Stimulated activated naive CD4-positive, alpha-beta T cell (primary cell): ENCODE measurements at regions not wholly inside any gene's neighbourhood (a gene's known extent, or its start where the extent isn't known, plus 50 kb on each side); places are given as distances from the start of the nearest gene placed in this dataset.
"Not testable (repeated sequence)": the region's sequence is repeated elsewhere in the genome, so short reads cannot be mapped to it uniquely, and the experiment has no call there.

Source experiments
- DNase-seq, 6 experiments: peaks; one replicate each; lab custom pipeline; 2025; lab: John Stamatoyannopoulos, UW

DNA sequence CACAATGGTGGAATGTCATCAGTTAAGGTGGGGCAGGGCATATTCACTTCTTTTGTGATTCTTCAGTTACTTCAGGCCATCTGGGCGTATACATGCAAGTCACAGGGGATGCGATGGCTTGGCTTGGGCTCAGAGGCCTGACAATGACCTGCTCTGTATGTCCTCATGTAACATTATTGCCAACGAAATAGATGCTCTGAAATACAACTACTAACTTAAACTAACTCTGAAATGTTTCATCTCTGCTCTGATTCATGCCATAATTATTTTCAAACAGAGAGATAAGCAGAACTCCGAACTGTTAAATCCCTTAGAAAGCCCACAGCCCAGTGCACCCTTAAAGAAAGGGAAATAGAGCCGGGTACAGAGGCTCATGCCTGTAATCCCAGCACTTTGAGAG lies 832.7 kb upstream of the PRKX start:
- DNase-seq: not testable (repeated sequence)

DNA sequence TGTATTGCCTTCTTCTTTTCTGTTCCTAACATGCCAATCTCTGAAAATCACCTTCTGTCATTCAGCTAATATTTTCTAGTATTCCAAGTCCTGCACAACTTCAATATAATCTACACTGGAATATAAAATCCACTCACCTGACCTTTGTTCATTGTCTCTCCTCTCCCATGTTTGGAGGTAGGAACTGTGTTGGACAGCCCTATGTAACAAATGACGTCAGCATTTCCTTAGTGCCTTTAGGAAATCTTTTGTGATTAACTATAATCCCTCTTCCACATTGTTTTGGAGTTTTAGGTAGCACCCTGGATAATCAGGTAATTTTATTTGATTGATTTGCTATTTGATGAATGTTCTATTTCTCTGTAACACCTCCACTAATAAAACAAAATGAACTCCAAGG lies 814.8 kb upstream of the PRKX start:
- no peak for DNase-seq

GRCh38 chrX:4485912-4486311 lies 772.5 kb upstream of the PRKX start:
- no peak for DNase-seq

GRCh38 chrX:4484266-4484665 lies 770.8 kb upstream of the PRKX start:
- DNase-seq: no peak

DNA sequence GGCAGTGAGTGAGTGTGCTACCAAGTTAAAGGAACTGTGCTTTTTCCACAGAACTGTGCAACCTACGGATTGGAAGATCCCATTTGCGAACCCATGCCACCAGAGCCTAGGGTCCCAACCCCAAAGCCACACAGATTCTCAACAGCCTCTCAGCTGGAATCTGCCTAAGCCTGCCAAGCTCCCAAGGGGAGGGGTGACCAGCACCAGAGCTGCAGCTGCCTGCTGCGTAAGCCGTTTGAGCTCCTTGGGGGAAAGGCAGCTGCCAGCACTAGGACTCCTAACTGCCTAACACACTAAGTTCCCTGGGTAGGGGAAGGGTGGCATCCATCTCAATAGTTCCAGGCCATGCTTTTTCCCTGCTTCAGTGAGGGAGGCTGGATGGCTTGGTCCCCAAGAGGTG lies 738.1 kb upstream of the PRKX start:
- no peak for DNase-seq

DNA sequence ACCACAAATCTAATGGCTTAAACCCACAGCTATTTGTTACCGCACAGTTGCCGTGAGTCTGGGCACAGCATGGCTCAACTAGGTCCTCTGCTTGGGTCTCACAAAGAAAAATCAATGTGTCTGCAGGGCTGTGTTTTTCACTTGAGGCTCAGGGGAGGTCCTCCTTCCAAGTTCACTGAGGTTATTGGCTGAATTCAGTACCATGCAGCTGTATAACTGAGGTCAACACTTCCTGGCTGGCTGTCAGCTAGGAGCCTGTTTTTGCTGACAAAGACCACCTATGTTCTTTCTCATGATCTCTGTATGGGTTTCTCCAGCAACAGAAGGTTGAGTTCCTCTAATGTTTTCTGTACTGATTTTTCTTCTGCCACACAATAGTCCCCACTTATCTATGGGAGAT lies 736.7 kb upstream of the PRKX start:
- DNase-seq: no peak

- no peak for DNase-seq
Observed at GRCh38 chrX:4435905-4436304, 722.5 kb upstream of the PRKX start.

DNA sequence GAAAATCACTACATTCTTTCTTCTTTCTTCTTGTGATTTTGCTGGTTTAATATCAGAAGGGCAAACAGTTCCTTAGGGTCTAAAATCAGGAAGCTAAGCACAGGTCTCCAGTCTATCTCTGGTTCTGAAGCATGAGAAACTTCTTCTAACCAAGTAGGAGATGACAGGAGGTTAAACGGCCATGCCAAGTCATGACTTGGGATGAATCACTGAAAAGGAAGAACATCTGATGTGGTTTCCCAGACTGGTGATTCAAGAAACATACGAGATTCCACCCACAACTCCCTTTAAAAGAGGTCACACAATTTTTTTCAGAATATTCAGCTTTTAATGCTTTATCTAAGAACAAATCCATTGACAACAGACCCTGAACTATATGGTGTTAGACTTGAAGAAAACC lies 684.0 kb upstream of the PRKX start:
- no peak for DNase-seq

GRCh38 chrX:4382273-4382672 lies 668.8 kb upstream of the PRKX start:
- no peak for DNase-seq

- DNase-seq: no peak
Observed at GRCh38 chrX:4380710-4381109, 667.3 kb upstream of the PRKX start.

DNA sequence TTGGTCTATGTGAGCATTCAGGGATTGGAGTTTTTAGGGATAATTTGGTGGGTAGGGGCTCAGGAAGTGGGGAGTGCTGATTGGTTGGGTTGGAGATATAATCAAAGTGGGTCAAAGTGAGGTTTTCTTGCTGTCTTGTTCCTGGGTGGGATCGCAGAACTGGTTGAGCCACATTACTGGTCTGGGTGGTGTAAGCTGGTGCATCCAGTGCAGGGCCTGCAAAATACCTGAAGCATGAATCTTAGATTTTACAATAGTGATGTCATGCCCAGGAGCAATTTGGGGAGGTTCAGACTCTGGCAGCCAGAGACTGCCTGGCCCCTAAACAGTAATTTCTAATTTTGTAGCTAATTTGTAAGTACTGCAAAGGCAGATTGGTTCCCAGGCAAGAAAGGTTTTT lies 665.6 kb upstream of the PRKX start:
- DNase-seq: no peak

GRCh38 chrX:4373791-4374190 lies 660.3 kb upstream of the PRKX start:
- DNase-seq: no peak

- no peak for DNase-seq
Observed at GRCh38 chrX:4358577-4358976, 645.1 kb upstream of the PRKX start.

- no peak for DNase-seq
Observed at GRCh38 chrX:4322916-4323315, 609.5 kb upstream of the PRKX start.

- no peak for DNase-seq
Observed at GRCh38 chrX:4320436-4320947, 607.0 kb upstream of the PRKX start.

- no peak for DNase-seq
Observed at GRCh38 chrX:4315891-4316290, 602.4 kb upstream of the PRKX start.

DNA sequence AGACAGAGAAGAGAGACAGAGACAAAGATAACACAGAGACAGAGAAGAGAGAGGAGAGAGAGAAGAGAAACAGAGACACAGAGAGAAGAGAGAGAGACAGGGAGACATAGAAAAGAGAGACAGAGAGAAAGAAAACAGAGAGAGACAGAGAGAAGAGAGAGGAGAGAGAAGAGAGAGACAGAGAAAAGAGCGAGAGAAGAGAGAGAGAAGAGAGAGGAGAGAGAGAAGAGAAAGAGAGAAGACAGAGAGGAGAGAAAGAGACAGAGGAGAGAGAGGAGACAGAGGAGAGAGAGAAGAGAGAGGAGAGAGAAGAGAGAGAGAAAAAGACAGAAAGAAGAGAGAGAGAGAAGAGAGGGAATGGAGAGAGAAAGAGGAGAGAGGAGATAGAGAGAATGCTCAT lies 601.1 kb upstream of the PRKX start:
- no peak for DNase-seq

DNA sequence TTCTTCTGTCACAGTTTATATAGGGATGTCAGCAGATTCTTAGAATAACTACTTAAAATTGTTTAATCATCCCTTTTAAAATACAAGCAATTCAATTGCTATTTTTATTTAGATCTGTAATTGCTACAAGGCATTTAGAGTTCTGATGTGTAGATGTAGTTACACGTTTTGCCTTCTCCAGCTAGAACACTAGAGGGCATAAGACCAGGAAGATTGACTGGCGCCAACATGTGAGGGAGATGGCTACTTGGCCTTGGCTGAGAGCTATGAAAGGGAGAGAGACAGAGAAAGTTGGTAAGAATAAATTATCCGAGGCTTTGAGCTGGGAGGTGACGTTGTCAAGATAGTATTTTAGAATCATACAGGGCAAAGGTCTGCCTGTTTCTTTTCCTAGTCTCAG lies 563.7 kb upstream of the PRKX start:
- DNase-seq: no peak

GRCh38 chrX:4268676-4269075 lies 555.2 kb upstream of the PRKX start:
- DNase-seq: no peak

DNA sequence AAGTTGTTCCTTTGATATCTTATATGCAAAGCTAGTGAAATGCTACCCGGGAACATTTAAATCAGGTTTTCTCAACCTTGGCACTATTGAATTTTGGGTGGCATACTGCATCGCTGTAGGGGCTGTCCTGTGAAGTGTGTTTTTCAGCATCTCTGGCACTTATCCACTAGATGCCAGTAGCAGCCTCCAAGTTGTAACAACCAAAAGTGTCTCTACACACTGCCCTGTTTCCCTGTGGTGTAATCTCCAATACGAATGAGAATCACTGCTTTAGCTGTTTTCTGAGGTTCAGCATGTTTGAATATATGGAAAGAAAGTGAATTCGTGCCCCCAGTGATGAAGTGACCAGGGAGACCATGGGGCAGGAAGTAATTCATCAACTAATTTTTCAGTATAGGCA lies 551.6 kb upstream of the PRKX start:
- no peak for DNase-seq

GRCh38 chrX:4263030-4263803 lies 549.8 kb upstream of the PRKX start:
- peak in 1 of 6 experiments; percentile 6 for DNase-seq

DNA sequence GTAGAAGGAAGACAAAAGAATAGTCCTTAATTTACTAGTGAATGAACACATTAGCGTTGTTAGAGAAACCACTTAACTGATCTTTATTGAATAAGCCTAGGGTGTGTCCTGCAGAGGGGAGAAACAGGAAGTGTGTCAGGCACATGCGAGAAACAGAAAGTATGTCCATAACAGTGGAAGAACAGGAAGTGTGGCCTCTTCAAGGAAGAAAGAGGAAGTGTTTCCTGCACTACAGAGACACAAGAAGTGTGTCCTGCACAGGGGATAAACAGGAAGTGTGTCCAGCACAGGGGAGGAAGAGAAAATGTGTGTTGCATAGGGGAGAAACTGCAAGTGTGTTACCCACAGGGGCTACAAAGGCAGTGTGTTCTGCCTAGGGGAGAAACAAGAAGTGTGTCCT lies 539.6 kb upstream of the PRKX start:
- DNase-seq: peak in 2 of 6 experiments; percentile 7 to 19

- DNase-seq: no peak
Observed at GRCh38 chrX:4249401-4249800, 536.0 kb upstream of the PRKX start.

DNA sequence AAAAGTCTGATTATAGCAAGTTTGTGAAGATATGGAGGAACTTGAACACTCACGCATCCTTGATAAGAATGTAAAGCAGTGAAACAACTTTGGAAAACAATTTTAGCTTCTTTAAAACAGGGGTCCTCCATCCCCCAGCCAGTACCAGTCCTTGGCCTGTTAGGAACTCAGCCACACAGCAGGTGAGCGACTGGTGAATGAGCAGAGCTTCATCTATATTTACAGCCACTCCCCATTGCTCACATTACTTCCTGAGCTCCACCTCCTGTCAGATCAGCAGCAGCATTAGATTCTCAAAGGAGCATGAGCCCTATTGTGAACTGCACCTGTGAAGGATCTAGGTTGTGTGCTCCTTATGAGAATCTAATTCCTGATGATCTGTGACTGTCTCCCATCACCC lies 530.3 kb upstream of the PRKX start:
- DNase-seq: no peak
